ENCODE measurements at regions not wholly inside any gene's neighbourhood (a gene's known extent, or its start where the extent isn't known, plus 50 kb on each side); places are given as distances from the start of the nearest gene placed in this dataset.
"Not testable (repeated sequence)": the region's sequence is repeated elsewhere in the genome, so short reads cannot be mapped to it uniquely, and the experiment has no call there.

- Mint-ChIP-seq H3K9me3 (peaks cover 15 to 17% of the 10 kb centered on the region in 2 experiments), H3K4me3 (no peak overlapping the region), H3K27me3 (ENCODE audit: low read depth) (no peaks in the 10 kb centered on the region), H3K4me1 (peaks cover 20 to 26% of the 10 kb centered on the region in 2 experiments), H3K36me3 (ENCODE audit: insufficient read depth in 1 of 3, low read depth in 3 of 3) (peaks cover 3 to 20% (median 4%) of the 10 kb centered on the region in 3 experiments; a peak in 5 of 7 replicates), H3K27ac (no peak overlapping the region)
- H3K56ac ChIP-seq (ENCODE audit: insufficient read length, low read depth, low read length) = no peak overlapping the region
- H3K79me1 ChIP-seq (ENCODE audit: insufficient read depth, low read depth, low read length, poor library complexity, severe bottlenecking) = no peaks in the 10 kb centered on the region
- no peak overlapping the region for H2BK5ac ChIP-seq (ENCODE audit: insufficient read length, low read length)
- H3K18ac ChIP-seq (ENCODE audit: insufficient read length, low read depth, low read length) = no peak overlapping the region
- no peak overlapping the region for H2BK120ac ChIP-seq (ENCODE audit: low read depth, low read length, poor library complexity, severe bottlenecking)
- no peak overlapping the region for H3K27ac ChIP-seq (ENCODE audit: insufficient read length, low read depth, low read length)
- H3K27me3 ChIP-seq (ENCODE audit: insufficient read depth, low read length) = no peaks in the 10 kb centered on the region
- H2AFZ ChIP-seq (ENCODE audit: low read length) = no peak overlapping the region
- no peaks in the 10 kb centered on the region for H3K9me3 ChIP-seq (ENCODE audit: control insufficient read depth, low read depth, low read length)
- no peaks in the 10 kb centered on the region for H3K79me2 ChIP-seq (ENCODE audit: insufficient read depth, low read length)
- H4K20me1 ChIP-seq (ENCODE audit: control insufficient read depth, insufficient read depth, insufficient read length) = no peaks in the 10 kb centered on the region
- no peak for DNase-seq
- no peak overlapping the region for H3K23ac ChIP-seq (ENCODE audit: insufficient read length, low read depth, low read length)
- no peak overlapping the region for H4K91ac ChIP-seq (ENCODE audit: insufficient read length, low read depth, low read length)
- H3K23me2 ChIP-seq (ENCODE audit: insufficient read length, low read depth, low read length, poor library complexity, severe bottlenecking) = no peaks in the 10 kb centered on the region
- H3K9ac ChIP-seq (ENCODE audit: extremely low read depth, insufficient read length, low read length) = no peak overlapping the region
- no peak overlapping the region for H2AK5ac ChIP-seq (ENCODE audit: insufficient read length, low read length)
- H3T11ph ChIP-seq (ENCODE audit: low read length) = no peak overlapping the region
- no peak overlapping the region for H2BK12ac ChIP-seq (ENCODE audit: insufficient read length, low read depth, low read length)
- H3K4me2 ChIP-seq (ENCODE audit: insufficient read depth, insufficient read length, low read length) = no peak overlapping the region
- no peak overlapping the region for H4K8ac ChIP-seq (replicated peaks; ENCODE audit: insufficient read length, low read depth, low read length)
- peaks cover 4% of the 10 kb centered on the region; the same call in 1 of the 2 replicates for H3K4me1 ChIP-seq (ENCODE audit: insufficient read depth, low read length)
- H2BK15ac ChIP-seq (ENCODE audit: low read depth, low read length) = no peak overlapping the region
- TF ChIP-seq CTCF (conservative IDR thresholded peaks at IDR 0.05) = no peak
- no peak overlapping the region for H4K5ac ChIP-seq (ENCODE audit: insufficient read length, low read depth, low read length)
- H3K4ac ChIP-seq (ENCODE audit: low read depth, low read length) = no peak overlapping the region
- H3K14ac ChIP-seq (ENCODE audit: insufficient read depth, low read length) = no peak overlapping the region
- no peak overlapping the region for H2BK20ac ChIP-seq (ENCODE audit: low read depth, low read length, poor library complexity, severe bottlenecking)
Observed at GRCh38 chr6:119669221-119669620, 319.7 kb upstream of the MAN1A1 start.

GRCh38 chr6:119665432-119665831 is 315.9 kb upstream of the MAN1A1 start:
- H3K79me2 ChIP-seq (ENCODE audit: insufficient read depth, low read length); H2BK12ac ChIP-seq (ENCODE audit: insufficient read length, low read depth, low read length); H4K91ac ChIP-seq (ENCODE audit: insufficient read length, low read depth, low read length); H3K4me2 ChIP-seq (ENCODE audit: insufficient read depth, insufficient read length, low read length); H3K4me1 ChIP-seq (ENCODE audit: insufficient read depth, low read length); H3K79me1 ChIP-seq (ENCODE audit: insufficient read depth, low read depth, low read length, poor library complexity, severe bottlenecking); H3K18ac ChIP-seq (ENCODE audit: insufficient read length, low read depth, low read length); H4K20me1 ChIP-seq (ENCODE audit: control insufficient read depth, insufficient read depth, insufficient read length); DNase-seq; H2BK5ac ChIP-seq (ENCODE audit: insufficient read length, low read length); H3K23me2 ChIP-seq (ENCODE audit: insufficient read length, low read depth, low read length, poor library complexity, severe bottlenecking); H3K14ac ChIP-seq (ENCODE audit: insufficient read depth, low read length); H3K27me3 Mint-ChIP-seq (ENCODE audit: low read depth); H3K27me3 ChIP-seq (ENCODE audit: insufficient read depth, low read length); H3K4ac ChIP-seq (ENCODE audit: low read depth, low read length); H3K27ac Mint-ChIP-seq; H2BK20ac ChIP-seq (ENCODE audit: low read depth, low read length, poor library complexity, severe bottlenecking); H3K23ac ChIP-seq (ENCODE audit: insufficient read length, low read depth, low read length); H2BK120ac ChIP-seq (ENCODE audit: low read depth, low read length, poor library complexity, severe bottlenecking); H3K9me3 ChIP-seq (ENCODE audit: control insufficient read depth, low read depth, low read length); H2AFZ ChIP-seq (ENCODE audit: low read length); H3T11ph ChIP-seq (ENCODE audit: low read length); H3K56ac ChIP-seq (ENCODE audit: insufficient read length, low read depth, low read length); H3K4me3 Mint-ChIP-seq; H3K27ac ChIP-seq (ENCODE audit: insufficient read length, low read depth, low read length); H2AK5ac ChIP-seq (ENCODE audit: insufficient read length, low read length); H3K4me1 Mint-ChIP-seq; H4K8ac ChIP-seq (replicated peaks; ENCODE audit: insufficient read length, low read depth, low read length); H2BK15ac ChIP-seq (ENCODE audit: low read depth, low read length); H3K9ac ChIP-seq (ENCODE audit: extremely low read depth, insufficient read length, low read length); H4K5ac ChIP-seq (ENCODE audit: insufficient read length, low read depth, low read length): not testable (repeated sequence)
- H3K9me3 Mint-ChIP-seq = peaks cover 15 to 17% of the 10 kb centered on the region in 2 experiments
- peaks cover 3 to 20% (median 4%) of the 10 kb centered on the region in 3 experiments; a peak in 5 of 7 replicates for H3K36me3 Mint-ChIP-seq (ENCODE audit: insufficient read depth in 1 of 3, low read depth in 3 of 3)
- WGBS (ENCODE audit: extremely low coverage, insufficient read length, low lambda C conversion rate) = no CpG with 5 or more reads among the region's 10 CpGs

Data from H9 (cell line).